ENCODE measurements at regions not wholly inside any gene's neighbourhood (a gene's known extent, or its start where the extent isn't known, plus 50 kb on each side); places are given as distances from the start of the nearest gene placed in this dataset.

DNA sequence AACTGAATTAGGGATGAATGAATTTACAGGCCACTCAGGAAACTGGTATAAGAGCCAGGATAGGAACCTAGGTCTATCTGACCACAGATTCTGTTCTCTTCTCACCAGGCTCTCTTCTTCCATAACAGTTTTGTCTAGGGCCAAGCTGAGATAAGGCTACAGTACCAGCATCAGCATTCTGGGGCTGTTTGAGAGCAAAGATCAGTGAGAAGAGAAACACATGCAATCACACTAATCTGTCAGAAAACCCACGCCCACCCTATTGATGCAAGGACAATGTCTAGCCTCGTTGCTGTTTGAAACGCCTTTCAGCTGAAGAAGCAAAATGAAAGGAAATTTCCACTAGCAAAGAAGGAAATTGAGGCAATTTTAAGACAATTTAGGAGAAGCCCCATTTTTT is 137.7 kb downstream of the LCA5 start:
- TF ChIP-seq, protein P1, sequence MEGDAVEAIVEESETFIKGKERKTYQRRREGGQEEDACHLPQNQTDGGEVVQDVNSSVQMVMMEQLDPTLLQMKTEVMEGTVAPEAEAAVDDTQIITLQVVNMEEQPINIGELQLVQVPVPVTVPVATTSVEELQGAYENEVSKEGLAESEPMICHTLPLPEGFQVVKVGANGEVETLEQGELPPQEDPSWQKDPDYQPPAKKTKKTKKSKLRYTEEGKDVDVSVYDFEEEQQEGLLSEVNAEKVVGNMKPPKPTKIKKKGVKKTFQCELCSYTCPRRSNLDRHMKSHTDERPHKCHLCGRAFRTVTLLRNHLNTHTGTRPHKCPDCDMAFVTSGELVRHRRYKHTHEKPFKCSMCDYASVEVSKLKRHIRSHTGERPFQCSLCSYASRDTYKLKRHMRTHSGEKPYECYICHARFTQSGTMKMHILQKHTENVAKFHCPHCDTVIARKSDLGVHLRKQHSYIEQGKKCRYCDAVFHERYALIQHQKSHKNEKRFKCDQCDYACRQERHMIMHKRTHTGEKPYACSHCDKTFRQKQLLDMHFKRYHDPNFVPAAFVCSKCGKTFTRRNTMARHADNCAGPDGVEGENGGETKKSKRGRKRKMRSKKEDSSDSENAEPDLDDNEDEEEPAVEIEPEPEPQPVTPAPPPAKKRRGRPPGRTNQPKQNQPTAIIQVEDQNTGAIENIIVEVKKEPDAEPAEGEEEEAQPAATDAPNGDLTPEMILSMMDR (IDR thresholded peaks at IDR 0.05) = no peak
- TF ChIP-seq EP300 (IDR thresholded peaks at IDR 0.05) (no peak), POLR2AphosphoS5 (IDR thresholded peaks at IDR 0.05) (no peak), POLR2A (IDR thresholded peaks at IDR 0.05) (no peak)

All from suprapubic skin (tissue), 4 donors.